ENCODE measurements at regions not wholly inside any gene's neighbourhood (a gene's known extent, or its start where the extent isn't known, plus 50 kb on each side); places are given as distances from the start of the nearest gene placed in this dataset.

- TF ChIP-seq, protein P1, sequence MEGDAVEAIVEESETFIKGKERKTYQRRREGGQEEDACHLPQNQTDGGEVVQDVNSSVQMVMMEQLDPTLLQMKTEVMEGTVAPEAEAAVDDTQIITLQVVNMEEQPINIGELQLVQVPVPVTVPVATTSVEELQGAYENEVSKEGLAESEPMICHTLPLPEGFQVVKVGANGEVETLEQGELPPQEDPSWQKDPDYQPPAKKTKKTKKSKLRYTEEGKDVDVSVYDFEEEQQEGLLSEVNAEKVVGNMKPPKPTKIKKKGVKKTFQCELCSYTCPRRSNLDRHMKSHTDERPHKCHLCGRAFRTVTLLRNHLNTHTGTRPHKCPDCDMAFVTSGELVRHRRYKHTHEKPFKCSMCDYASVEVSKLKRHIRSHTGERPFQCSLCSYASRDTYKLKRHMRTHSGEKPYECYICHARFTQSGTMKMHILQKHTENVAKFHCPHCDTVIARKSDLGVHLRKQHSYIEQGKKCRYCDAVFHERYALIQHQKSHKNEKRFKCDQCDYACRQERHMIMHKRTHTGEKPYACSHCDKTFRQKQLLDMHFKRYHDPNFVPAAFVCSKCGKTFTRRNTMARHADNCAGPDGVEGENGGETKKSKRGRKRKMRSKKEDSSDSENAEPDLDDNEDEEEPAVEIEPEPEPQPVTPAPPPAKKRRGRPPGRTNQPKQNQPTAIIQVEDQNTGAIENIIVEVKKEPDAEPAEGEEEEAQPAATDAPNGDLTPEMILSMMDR (conservative IDR thresholded peaks at IDR 0.05 in 1 of 2, IDR thresholded peaks at IDR 0.05 in 1 of 2; ENCODE audit: extremely low read depth in 1 of 2, insufficient read depth in 1 of 2, low read depth in 1 of 2, low read length in 2 of 2) = no peak
- no peak for TF ChIP-seq EZH2 (IDR thresholded peaks at IDR 0.05; ENCODE audit: borderline replicate concordance, low read length)
These were observed 476.3 kb upstream of the RPS6KA3 start for GRCh38 chrX:20743046-20743445.

Measured in mammary epithelial cell (primary cell).